ENCODE measurements at regions not wholly inside any gene's neighbourhood (a gene's known extent, or its start where the extent isn't known, plus 50 kb on each side); places are given as distances from the start of the nearest gene placed in this dataset.

- no peak for DNase-seq
Measured at GRCh38 chr10:129033790-129034272, 433.2 kb upstream of the MGMT start.

GRCh38 chr10:129035052-129035827 is 431.8 kb upstream of the MGMT start:
- DNase-seq: peak in 2 of 4 experiments; percentile 9 to 18

DNA sequence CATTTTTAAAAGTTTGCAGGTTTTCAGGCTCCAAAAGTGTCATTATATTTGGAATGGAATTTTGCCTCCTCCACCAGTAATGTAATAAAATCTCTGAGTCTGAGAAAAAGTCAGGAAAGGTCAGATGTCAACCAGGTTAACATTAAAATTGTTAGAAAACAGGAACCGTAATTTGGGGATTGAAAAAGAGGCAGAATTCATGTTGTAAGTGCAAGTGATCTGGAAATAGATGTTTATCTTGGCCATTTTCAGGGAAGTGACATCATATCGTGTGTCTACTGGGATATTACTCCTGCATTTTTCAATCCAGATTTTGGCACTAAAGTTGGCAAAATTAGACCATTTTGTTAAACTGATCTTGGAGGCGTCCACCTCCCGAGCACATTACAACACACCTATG is 428.5 kb upstream of the MGMT start:
- DNase-seq: no peak

GRCh38 chr10:129039406-129040370 is 427.4 kb upstream of the MGMT start:
- DNase-seq: no peak

DNA sequence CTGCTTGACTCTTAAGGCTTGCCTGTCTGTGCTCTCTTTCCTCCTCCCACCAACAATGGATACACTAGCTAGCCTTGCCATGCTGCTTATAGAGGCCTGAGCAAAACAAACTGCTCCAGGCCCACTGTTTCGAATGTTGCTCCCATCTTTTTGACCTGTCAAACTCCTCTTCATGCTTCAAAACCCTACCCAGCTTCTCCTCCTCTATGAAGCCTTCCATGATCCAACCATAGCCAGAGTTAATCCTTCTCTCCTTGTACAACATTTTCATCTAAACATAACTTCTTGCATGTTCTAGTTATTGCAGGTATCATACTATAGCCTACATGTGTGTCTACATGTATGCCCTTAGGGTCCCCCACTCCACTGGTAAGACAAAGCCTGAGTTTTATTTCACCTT is 426.7 kb upstream of the MGMT start:
- DNase-seq: no peak

GRCh38 chr10:129041916-129042315 is 425.1 kb upstream of the MGMT start:
- no peak for DNase-seq

DNA sequence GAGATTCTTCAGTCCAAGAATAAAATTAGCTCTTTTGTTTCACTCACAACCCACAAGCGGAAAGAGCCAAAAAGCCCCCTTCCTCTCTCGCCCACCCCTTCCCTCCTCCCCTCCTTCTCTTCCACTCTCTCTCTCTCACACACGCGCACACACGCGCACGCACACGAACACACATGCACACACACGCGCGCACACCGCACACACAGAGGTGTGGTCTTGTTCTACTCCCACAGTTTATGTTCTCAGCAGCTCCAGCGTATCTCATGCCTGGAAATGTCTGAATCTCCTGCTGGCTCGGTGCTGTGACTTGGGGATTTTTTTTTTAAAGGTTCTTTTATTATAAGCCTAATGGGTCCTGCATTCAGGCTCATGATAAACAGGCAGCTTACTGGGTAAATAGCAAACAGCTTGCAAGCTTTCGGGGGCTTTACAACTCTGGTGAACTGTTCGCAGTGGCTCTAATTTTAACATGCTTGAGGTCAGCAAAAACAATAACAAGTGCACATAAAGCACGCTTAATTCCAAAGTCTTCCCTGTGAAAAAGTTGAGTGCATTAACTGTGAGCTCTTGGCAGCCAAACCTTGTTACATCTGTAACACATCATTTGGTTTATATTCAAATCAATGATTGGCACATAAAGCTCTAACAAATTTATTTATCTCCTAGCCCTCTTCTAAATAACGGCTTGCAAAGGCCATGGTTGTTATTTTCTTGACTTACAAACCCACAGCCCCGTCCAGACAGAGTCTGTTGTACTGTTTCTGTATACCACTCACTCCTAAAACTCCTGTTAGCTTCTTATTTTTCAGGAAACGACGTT is 424.1 kb upstream of the MGMT start:
- DNase-seq: no peak

DNA sequence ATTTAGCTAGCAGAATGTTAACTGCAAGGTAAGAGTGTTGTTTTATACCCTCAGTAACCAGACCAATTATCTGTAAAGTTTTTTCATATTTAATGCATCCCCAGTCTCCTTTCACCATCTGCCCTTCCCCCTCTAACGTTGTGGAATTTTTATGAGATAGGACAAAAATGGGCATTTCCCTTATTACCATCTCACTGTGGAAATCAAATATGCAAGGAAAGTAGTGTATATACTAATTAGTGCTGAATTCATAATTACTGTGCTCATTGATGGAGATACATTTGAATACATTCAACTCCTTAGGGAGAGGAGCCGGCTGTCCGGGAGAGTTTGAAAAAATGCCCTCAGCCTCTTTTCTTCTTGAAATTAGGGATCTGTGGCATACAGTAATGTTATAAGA is 423.4 kb upstream of the MGMT start:
- DNase-seq: no peak

DNA sequence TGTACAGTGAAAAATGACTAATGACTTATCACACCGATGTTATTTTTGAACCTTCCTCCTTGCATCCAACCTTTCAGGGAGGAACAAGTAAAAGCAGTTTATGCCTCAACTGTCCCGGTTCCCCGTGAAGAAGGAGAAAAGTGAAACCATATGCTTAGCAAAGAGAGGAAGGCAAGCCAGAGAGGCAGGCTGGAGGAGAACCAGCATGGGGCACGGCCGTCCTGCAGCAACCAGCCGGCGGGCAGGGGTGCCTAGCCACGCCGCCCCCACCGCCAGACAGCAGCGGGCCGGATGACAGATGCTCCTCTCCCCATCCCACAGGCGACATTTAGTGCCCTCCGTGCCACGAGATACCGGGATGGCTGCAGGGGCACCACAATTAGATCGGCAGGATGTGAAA is 421.4 kb upstream of the MGMT start:
- no peak for DNase-seq

GRCh38 chr10:129046065-129046681 is 420.9 kb upstream of the MGMT start:
- DNase-seq: no peak

DNA sequence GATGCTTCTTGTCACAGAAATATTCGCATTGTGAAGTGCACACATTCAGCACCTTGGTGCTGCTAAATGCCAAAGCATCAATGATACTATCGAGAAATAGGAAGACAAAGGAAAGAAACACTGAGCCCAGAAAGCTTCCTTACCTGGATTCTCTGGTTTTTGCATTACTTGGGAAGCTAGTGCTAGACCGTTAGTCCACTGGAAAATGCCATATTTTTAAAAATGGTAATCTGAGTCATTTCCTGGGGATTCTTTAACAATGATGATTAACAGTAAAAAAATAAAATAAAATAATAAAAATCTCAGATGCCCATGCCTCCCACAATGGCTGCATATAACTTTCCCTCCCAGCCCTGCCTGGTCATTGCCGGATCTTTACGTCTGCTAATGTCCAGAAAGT is 420.1 kb upstream of the MGMT start:
- DNase-seq: no peak

DNA sequence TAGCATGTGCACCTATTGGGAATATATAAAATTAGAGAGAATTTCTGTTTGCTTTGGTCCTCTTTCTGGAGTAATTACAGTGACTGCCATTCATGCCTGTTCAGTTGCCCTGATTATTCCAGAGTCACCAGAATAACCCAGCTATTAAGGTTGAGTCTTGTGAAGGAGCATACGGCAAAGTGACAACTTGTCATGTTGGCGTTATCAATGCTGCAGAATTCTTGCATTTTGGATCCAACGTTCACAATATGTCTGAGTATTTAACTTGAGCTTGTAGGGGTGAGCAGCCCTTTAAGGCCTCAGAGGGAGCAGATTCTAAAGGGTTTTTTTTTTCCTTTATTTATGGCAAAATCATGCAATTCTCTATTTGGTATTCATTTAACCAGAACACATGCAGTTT is 419.4 kb upstream of the MGMT start:
- no peak for DNase-seq

GRCh38 chr10:129048513-129048912 is 418.5 kb upstream of the MGMT start:
- DNase-seq: no peak

DNA sequence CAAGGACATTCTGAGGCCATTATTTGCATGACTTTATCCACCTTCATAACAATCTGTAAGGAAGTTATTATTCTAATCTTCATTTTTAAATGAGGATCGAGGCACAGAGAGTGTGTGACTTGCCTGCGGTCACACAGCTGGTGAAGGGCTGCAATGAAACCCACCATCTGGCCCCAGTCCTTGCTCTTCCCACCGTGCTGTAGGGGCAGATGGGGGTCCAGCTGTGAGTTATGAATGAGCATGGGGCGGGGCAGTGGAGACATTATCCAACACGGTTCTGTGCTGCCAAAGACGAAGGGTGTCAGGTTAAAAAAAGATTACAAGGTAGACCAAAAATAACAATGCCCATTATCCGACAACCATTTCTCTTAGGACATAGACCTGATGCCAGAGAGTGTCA is 417.5 kb upstream of the MGMT start:
- DNase-seq: no peak

- DNase-seq: no peak
Measured at GRCh38 chr10:129055225-129055624, 411.8 kb upstream of the MGMT start.

DNA sequence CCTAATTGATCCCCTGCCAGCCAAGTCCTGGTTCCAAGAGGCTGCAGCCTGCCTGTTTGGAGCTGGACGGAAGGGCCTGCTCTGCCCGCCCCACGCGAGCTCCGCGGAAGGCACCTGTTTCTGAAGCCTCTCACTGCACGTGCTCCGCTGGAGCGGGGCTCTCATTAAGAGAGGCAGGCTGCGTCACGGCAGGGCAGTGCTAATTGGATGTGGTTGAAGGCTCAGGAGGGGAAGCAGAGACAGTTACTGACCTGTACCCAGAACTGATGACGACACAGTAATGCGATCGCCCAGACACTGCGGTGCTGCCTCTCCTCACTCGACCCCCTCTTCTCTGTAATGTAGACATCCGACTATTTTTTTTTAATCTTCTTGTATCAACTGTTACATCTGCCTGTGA is 411.1 kb upstream of the MGMT start:
- no peak for DNase-seq

- DNase-seq: no peak
Measured at GRCh38 chr10:129056734-129057689, 410.0 kb upstream of the MGMT start.

- DNase-seq: no peak
Measured at GRCh38 chr10:129057856-129058663, 409.0 kb upstream of the MGMT start.

- no peak for DNase-seq
Measured at GRCh38 chr10:129058664-129059155, 408.3 kb upstream of the MGMT start.

DNA sequence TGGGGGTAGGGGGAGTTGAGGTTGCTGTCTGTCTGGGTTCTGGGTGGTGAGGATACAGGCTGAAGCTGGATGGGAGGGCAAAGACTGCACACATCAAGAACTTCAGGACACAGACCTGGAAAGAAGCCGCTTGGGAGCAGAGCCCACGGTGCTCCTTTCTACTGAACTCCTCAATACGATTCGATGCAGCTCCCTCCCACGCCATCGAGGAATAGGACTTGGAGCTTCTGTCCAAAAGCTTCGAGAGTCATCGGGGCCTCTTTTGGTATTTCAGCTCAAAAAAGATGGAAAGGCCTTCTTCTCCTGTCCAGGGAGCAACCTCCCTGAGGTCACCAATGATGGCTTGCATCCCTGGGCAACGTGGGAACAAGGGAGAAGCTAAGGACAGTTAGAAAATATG is 407.1 kb upstream of the MGMT start:
- DNase-seq: no peak

All from activated naive CD4-positive, alpha-beta T cell (primary cell).